Right lobe of liver (tissue), 6 donors: ENCODE measurements at regions not wholly inside any gene's neighbourhood (a gene's known extent, or its start where the extent isn't known, plus 50 kb on each side); places are given as distances from the start of the nearest gene placed in this dataset.
"Not testable (repeated sequence)": the region's sequence is repeated elsewhere in the genome, so short reads cannot be mapped to it uniquely, and the experiment has no call there.

Experiments used
- ATAC-seq, 4 donors: fragments of 200-7000 bp; cut with Tn5 transposase; one replicate each; pipeline ENCODE4 v1.9.1; 2020; ENCODE audit warnings: mild to moderate bottlenecking in 4 of 4, moderate library complexity in 4 of 4
- DNase-seq, 3 donors: peaks; one replicate each; pipeline ENCODE4 v3.0.0-alpha.2; 2020
- H3K27ac ChIP-seq, 3 donors: fragments of 200-600 bp; one replicate each; pipeline ENCODE4 v1.8.0; 2022
- H3K27me3 ChIP-seq, 2 donors: fragments of 200-600 bp; one replicate each; pipeline ENCODE4 v1.8.0; 2022
- H3K36me3 ChIP-seq, 4 donors: fragments of 200-600 bp; sonication (generic) in 1 of 4; one replicate each; pipeline versions ENCODE4 v1.5.1 to v1.8.0; 2017 to 2022; ENCODE audit warnings: control low read depth in 1 of 4
- H3K4me1 ChIP-seq, 4 donors: fragments of 200-600 bp; sonication (generic) in 1 of 4; one replicate each; pipeline versions ENCODE4 v1.5.1 to v1.8.0; 2017 to 2022; ENCODE audit warnings: control low read depth in 1 of 4
- H3K4me3 ChIP-seq, 3 donors: fragments of 200-600 bp; one replicate each; pipeline ENCODE4 v1.8.0; 2022
- H3K9me3 ChIP-seq, 4 donors: fragments of 200-600 bp; sonication (generic) in 1 of 4; one replicate each; pipeline versions ENCODE4 v1.5.1 to v1.8.0; 2017 to 2022; ENCODE audit warnings: control low read depth in 1 of 4
- CTCF ChIP-seq, 4 donors: fragments of 200-600 bp in 3 of 4; fragments of 450-650 bp in 1 of 4; IDR thresholded peaks; one replicate each; pipeline versions ENCODE4 v1.5.1 to v1.8.0; 2016 to 2022; ENCODE audit warnings: antibody characterized with exemption in 4 of 4, mild to moderate bottlenecking in 2 of 4
- POLR2A ChIP-seq: fragments of 450-650 bp; IDR thresholded peaks from one replicate; pipeline ENCODE4 v1.6.1; 2017; ENCODE audit warnings: antibody characterized with exemption, mild to moderate bottlenecking
- WGBS: methylation state at CpG from one replicate; pipeline ENCODE4 v1.1.6; 2018; ENCODE audit warnings: low coverage, low lambda C conversion rate; ENCODE audit not compliant: insufficient coverage; ENCODE audit errors: missing lambda C conversion rate; 5-methylcytosine and 5-hydroxymethylcytosine counted together
- intact Hi-C, 2 donors: fragments of 100-400 bp; cut with DNase I; formaldehyde crosslinking; loops; one replicate each; pipeline versions ENCODE4 v1.11.2 to v1.14.1; 2022
- donor health status: DM: no; HTN: yes; CAD: no.
- donor health status: DM: no; HTN: no; CAD: no.
- donor health status: DM: no; HTN: no; CAD: no.
- donor health status: DM: no; HTN: yes; CAD: no.
- donor health status: DM: no; HTN: yes; CAD: no.

- intact Hi-C loops = no loop called here
- H3K9me3 ChIP-seq = no peaks in the 10 kb centered on the region
Measured at GRCh38 chr6:147689398-147689797, 180.9 kb downstream of the SAMD5 start.

GRCh38 chr6:147691446-147691845 lies 183.0 kb downstream of the SAMD5 start:
- TF ChIP-seq CTCF (IDR thresholded peaks at IDR 0.05) (no peak), POLR2A (no peak)
- Histone ChIP-seq H3K27ac (no peak overlapping the region), H3K9me3 (no peaks in the 10 kb centered on the region), H3K36me3 (no peaks in the 10 kb centered on the region), H3K27me3 (no peaks in the 10 kb centered on the region), H3K4me3 (no peak overlapping the region), H3K4me1 (no peaks in the 10 kb centered on the region)
- DNase-seq (no peak), ATAC-seq (peak in 2 of 4 donors; percentile 47 to 51)
- intact Hi-C loops = no loop called here
- 10% methylated on average over 2 of the region's 2 CpGs for WGBS

More at GRCh38 chr6:147689398-147689797, 180.9 kb downstream of the SAMD5 start:
- Histone ChIP-seq H3K4me1 (no peaks in the 10 kb centered on the region), H3K4me3 (no peak overlapping the region), H3K27me3 (no peaks in the 10 kb centered on the region), H3K36me3 (no peaks in the 10 kb centered on the region), H3K27ac (no peak overlapping the region)
- ATAC-seq (no peak), DNase-seq (no peak)
- TF ChIP-seq CTCF (IDR thresholded peaks at IDR 0.05) (no peak), POLR2A (no peak)

- Histone ChIP-seq H3K4me1 (no peaks in the 10 kb centered on the region), H3K4me3 (no peak overlapping the region), H3K27me3 (no peaks in the 10 kb centered on the region), H3K36me3 (no peaks in the 10 kb centered on the region), H3K27ac (no peak overlapping the region), H3K9me3 (no peaks in the 10 kb centered on the region)
- no peak for ATAC-seq
- no peak for TF ChIP-seq CTCF (IDR thresholded peaks at IDR 0.05)
- no peak for TF ChIP-seq POLR2A
- DNase-seq = no peak
- intact Hi-C loops = no loop called here
- 83% methylated on average over 5 of the region's 6 CpGs for WGBS
Measured at GRCh38 chr6:147693181-147693580, 184.7 kb downstream of the SAMD5 start.

GRCh38 chr6:147694556-147694955 lies 186.1 kb downstream of the SAMD5 start:
- H3K27ac ChIP-seq, H3K9me3 ChIP-seq, H3K4me3 ChIP-seq, H3K27me3 ChIP-seq, intact Hi-C loops, H3K36me3 ChIP-seq, ATAC-seq, DNase-seq, H3K4me1 ChIP-seq: not testable (repeated sequence)
- 68% methylated on average over 3 of the region's 3 CpGs for WGBS

- Histone ChIP-seq H3K27me3 (no peaks in the 10 kb centered on the region), H3K4me1 (no peaks in the 10 kb centered on the region), H3K27ac (no peak overlapping the region), H3K9me3 (no peaks in the 10 kb centered on the region), H3K4me3 (no peak overlapping the region), H3K36me3 (no peaks in the 10 kb centered on the region)
- intact Hi-C loops = no loop called here
- DNase-seq (no peak), ATAC-seq (no peak)
- 25% methylated on average over 1 of the region's 1 CpG for WGBS
- no peak for TF ChIP-seq CTCF (IDR thresholded peaks at IDR 0.05)
- no peak for TF ChIP-seq POLR2A
Measured at GRCh38 chr6:147695819-147696218, 187.3 kb downstream of the SAMD5 start.
